Tibial nerve (tissue), 3 donors: ENCODE measurements at regions not wholly inside any gene's neighbourhood (a gene's known extent, or its start where the extent isn't known, plus 50 kb on each side); places are given as distances from the start of the nearest gene placed in this dataset.

Experiments used
- EP300 ChIP-seq, 2 donors: sonication (generic); formaldehyde crosslinking; IDR thresholded peaks; one replicate each; pipeline ENCODE4 v1.6.1; 2017; ENCODE audit warnings: antibody characterized with exemption in 2 of 2, mild to moderate bottlenecking in 1 of 2
- POLR2A ChIP-seq, 2 donors: fragments of 450-650 bp; IDR thresholded peaks; one replicate each; pipeline ENCODE4 v1.6.1; 2017; ENCODE audit warnings: antibody characterized with exemption in 2 of 2, mild to moderate bottlenecking in 2 of 2, moderate library complexity in 2 of 2

- no peak for TF ChIP-seq EP300 (IDR thresholded peaks at IDR 0.05)
- no peak for TF ChIP-seq POLR2A (IDR thresholded peaks at IDR 0.05)
Measured at GRCh38 chr2:164323978-164324377, 297.3 kb downstream of the GRB14 start.
